RWPE2 (cell line): ENCODE measurements at regions not wholly inside any gene's neighbourhood (a gene's known extent, or its start where the extent isn't known, plus 50 kb on each side); places are given as distances from the start of the nearest gene placed in this dataset.
A peak's percentile ranks its signal among the peaks of the same experiment; 100 is the strongest.

Source experiments
- ATAC-seq: fragments of 200-7000 bp; cut with Tn5 transposase; 3 replicates; pipeline ENCODE4 v1.9.1; 2021; ENCODE audit warnings: low read depth
- DNase-seq: peaks from one replicate; pipeline ENCODE4 v3.0.0-alpha.2; 2020; ENCODE audit warnings: low spot score
- H3K27ac ChIP-seq: fragments of 450-650 bp; 2 replicates; pipeline ENCODE4 v1.5.1; 2017; ENCODE audit warnings: mild to moderate bottlenecking; ENCODE audit not compliant: poor library complexity, severe bottlenecking
- H3K27me3 ChIP-seq: fragments of 250-450 bp; sonication (Bioruptor Pico); 2 replicates; pipeline ENCODE4 v1.5.1; 2021; ENCODE audit warnings: mild to moderate bottlenecking, moderate library complexity; ENCODE audit not compliant: insufficient read depth, poor library complexity, severe bottlenecking
- H3K36me3 ChIP-seq: fragments of 250-450 bp; sonication (Bioruptor Pico); 2 replicates; pipeline ENCODE4 v1.5.1; 2020; ENCODE audit warnings: low read depth, mild to moderate bottlenecking, moderate library complexity
- H3K4me1 ChIP-seq: fragments of 250-450 bp; sonication (Bioruptor Pico); 2 replicates; pipeline ENCODE4 v1.5.1; 2021; ENCODE audit warnings: mild to moderate bottlenecking, moderate library complexity; ENCODE audit not compliant: insufficient read depth, poor library complexity, severe bottlenecking
- H3K4me3 ChIP-seq: fragments of 250-450 bp; sonication (Bioruptor Pico); 2 replicates; pipeline ENCODE4 v1.5.1; 2021; ENCODE audit warnings: mild to moderate bottlenecking, moderate library complexity; ENCODE audit not compliant: severe bottlenecking
- H3K9me3 ChIP-seq: fragments of 250-450 bp; sonication (Bioruptor Pico); 2 replicates; pipeline ENCODE4 v1.5.1; 2021; ENCODE audit warnings: mild to moderate bottlenecking, moderate library complexity; ENCODE audit not compliant: severe bottlenecking
- TF ChIP-seq, protein P1 (sequence below): fragments of 450-650 bp; IDR thresholded peaks from one replicate; pipeline ENCODE4 v1.5.1; 2017; ENCODE audit warnings: mild to moderate bottlenecking, moderate library complexity; ENCODE audit not compliant: poor library complexity, severe bottlenecking

DNA sequence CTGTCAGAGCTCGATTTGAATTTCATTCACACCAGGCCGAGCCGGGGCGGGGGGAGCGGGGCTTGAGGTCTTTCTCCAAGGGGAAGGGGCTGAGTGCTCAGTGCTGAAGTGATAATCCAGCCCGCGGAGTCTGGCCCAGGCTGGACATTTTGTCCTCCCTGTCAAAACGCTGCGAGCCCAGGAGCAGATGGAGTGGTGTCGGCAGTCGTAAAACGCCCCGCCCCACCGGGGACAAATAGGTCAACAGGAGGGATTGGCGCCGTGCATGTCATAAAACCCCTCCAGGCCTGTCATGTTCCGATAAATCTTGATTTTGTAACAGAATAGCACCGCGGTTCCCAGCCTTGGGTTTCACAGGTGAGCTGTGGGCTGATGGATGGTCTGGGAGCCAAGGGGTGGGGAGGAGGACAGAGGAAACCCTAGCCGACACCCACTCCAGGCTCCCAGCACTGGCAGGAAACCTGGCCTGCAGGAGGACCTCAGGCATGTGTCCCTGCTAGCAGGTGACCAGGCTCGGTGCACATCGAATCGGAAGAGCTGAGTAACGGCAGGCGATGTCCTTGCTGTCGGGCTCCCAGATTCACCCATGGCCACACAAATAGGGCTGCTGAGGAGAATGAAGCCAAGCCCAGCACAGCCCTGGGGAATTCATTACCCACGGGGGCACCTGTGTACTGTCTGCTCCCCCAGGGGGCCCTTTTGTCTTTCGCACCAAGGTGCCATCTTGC, 341.4 kb downstream of the FOXL1 start:
- Histone ChIP-seq H3K27me3 (no peaks in the 10 kb centered on the region), H3K9me3 (no peaks in the 10 kb centered on the region), H3K27ac (no peak overlapping the region), H3K4me3 (no peak overlapping the region), H3K4me1 (peaks cover 7% of the 10 kb centered on the region), H3K36me3 (no peaks in the 10 kb centered on the region)
- no peak for ATAC-seq
- TF ChIP-seq, protein P1, sequence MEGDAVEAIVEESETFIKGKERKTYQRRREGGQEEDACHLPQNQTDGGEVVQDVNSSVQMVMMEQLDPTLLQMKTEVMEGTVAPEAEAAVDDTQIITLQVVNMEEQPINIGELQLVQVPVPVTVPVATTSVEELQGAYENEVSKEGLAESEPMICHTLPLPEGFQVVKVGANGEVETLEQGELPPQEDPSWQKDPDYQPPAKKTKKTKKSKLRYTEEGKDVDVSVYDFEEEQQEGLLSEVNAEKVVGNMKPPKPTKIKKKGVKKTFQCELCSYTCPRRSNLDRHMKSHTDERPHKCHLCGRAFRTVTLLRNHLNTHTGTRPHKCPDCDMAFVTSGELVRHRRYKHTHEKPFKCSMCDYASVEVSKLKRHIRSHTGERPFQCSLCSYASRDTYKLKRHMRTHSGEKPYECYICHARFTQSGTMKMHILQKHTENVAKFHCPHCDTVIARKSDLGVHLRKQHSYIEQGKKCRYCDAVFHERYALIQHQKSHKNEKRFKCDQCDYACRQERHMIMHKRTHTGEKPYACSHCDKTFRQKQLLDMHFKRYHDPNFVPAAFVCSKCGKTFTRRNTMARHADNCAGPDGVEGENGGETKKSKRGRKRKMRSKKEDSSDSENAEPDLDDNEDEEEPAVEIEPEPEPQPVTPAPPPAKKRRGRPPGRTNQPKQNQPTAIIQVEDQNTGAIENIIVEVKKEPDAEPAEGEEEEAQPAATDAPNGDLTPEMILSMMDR = no peak
- no peak for DNase-seq

DNA sequence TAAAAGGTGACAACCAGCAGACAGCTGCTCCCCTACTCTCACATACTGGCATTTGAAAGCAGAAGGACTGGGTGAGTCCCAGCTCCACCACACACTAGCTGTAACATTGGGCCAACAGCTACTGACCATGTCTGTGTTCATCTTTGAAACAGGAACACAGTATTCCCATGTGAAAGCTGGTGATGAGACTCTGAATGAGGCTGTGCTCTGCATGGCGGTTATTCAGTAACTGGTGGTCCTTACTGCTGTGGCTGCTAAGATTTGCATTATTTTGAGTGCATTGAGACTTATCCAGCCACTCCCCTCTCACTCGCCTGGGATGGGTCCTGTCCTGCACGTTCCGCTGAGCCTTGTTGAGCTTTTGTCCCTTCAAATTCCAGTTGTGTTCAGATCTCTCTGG, 342.9 kb downstream of the FOXL1 start:
- no peak for ATAC-seq
- Histone ChIP-seq H3K27me3 (no peaks in the 10 kb centered on the region), H3K4me3 (no peak overlapping the region), H3K9me3 (no peaks in the 10 kb centered on the region), H3K27ac (no peak overlapping the region), H3K36me3 (no peaks in the 10 kb centered on the region), H3K4me1 (peaks cover 11% of the 10 kb centered on the region)
- TF ChIP-seq, protein P1 = no peak
- DNase-seq = no peak

DNA sequence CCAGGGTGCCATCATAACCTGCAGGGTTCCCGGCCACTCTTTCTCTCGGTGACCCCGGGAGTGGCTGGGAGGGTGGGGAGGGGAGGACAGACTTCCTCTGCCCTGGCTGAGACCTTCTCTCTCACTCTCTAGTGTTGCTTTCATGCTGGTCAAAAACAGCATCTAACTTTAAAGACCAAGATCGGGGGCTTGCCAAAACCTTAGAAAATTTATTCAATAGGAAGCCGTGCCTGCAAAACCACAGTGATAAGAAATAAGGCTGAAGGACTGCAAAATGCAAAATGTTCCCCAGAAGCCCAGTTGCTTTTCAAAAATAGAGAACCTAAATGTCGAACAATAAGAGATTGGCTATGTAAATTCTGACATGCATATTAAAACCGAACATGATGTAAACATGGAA, 344.0 kb downstream of the FOXL1 start:
- Histone ChIP-seq H3K27ac (no peak overlapping the region), H3K4me1 (peaks cover 11% of the 10 kb centered on the region), H3K36me3 (no peaks in the 10 kb centered on the region), H3K9me3 (no peaks in the 10 kb centered on the region), H3K4me3 (no peak overlapping the region), H3K27me3 (no peaks in the 10 kb centered on the region)
- TF ChIP-seq, protein P1 = no peak
- ATAC-seq (no peak), DNase-seq (no peak)

DNA sequence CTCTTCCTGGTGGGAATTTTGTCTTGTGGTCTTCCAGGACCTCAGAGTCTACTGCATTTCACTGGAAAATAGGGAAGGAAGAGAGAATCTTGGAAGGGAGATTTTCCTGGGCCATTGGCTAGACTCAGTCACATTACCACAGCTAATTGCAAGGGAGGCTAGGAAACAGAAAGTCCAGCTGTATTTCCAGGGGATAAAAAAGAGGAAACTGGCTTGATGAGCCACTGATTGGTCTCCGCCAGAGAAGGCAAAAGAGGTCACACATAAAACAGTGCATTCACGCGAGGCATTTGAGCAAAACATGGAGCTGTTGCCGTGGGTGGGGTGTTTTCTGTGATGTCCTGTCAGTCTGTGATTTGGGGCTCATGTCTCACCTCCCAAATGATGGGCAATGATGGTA, 345.3 kb downstream of the FOXL1 start:
- no peaks in the 10 kb centered on the region for H3K27me3 ChIP-seq
- TF ChIP-seq, protein P1 = no peak
- ATAC-seq (no peak), DNase-seq (no peak)
- H3K4me1 ChIP-seq = peaks cover 11% of the 10 kb centered on the region
- H3K36me3 ChIP-seq = no peaks in the 10 kb centered on the region
- no peak overlapping the region for H3K4me3 ChIP-seq
- H3K27ac ChIP-seq = peak overlapping the region; percentile 68
- H3K9me3 ChIP-seq = no peaks in the 10 kb centered on the region

DNA sequence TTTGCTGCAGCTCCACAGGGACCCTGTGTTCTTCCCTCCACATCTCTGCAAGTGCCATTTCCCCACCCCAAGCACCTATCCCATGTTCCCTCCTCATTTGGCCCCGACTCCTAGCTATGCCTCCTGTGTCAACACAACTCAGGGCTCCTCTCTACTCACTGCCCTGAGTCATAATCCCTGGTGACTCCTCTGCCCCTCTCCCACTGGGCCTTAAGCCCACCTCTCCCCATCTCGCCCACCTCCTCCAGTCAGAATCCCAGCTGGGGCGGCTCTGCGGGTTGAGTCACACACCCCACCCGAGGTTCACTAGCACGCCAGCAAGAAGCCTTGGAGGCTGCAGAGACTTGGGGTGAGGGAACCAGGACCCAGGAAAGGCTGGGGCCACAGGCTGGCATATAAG, 346.2 kb downstream of the FOXL1 start:
- TF ChIP-seq, protein P1 = no peak
- Histone ChIP-seq H3K4me1 (peaks cover 15% of the 10 kb centered on the region), H3K27ac (peak overlapping the region; percentile 68), H3K9me3 (no peaks in the 10 kb centered on the region), H3K4me3 (no peak overlapping the region), H3K27me3 (no peaks in the 10 kb centered on the region), H3K36me3 (no peaks in the 10 kb centered on the region)
- DNase-seq = no peak
- peak; percentile 73 for ATAC-seq
